Osteoblast (primary cell): ENCODE measurements at regions not wholly inside any gene's neighbourhood (a gene's known extent, or its start where the extent isn't known, plus 50 kb on each side); places are given as distances from the start of the nearest gene placed in this dataset.

Source experiments
- DNase-seq: peaks from one replicate; pipeline ENCODE4 v3.0.0; 2011; ENCODE audit warnings: low spot score, mixed read lengths; ENCODE audit not compliant: insufficient read length; ENCODE audit errors: missing footprints
- H2AFZ ChIP-seq: 2 replicates; pipeline ENCODE4 v1.6.0; 2011; ENCODE audit warnings: mild to moderate bottlenecking, low read length
- H3K27ac ChIP-seq: 2 replicates; pipeline ENCODE4 v1.5.1; 2011; ENCODE audit warnings: mild to moderate bottlenecking, low read depth, low read length, moderate library complexity
- H3K27me3 ChIP-seq: 2 replicates; pipeline ENCODE4 v1.6.0; 2012; ENCODE audit warnings: mild to moderate bottlenecking, control low read depth, inconsistent platforms, low read length, moderate library complexity; ENCODE audit not compliant: insufficient read depth
- H3K36me3 ChIP-seq: 2 replicates; pipeline ENCODE4 v1.5.1; 2011; ENCODE audit warnings: mild to moderate bottlenecking, low read length, control low read depth, moderate library complexity; ENCODE audit not compliant: insufficient read depth
- H3K4me1 ChIP-seq: 2 replicates; pipeline ENCODE4 v1.5.1; 2011; ENCODE audit warnings: mild to moderate bottlenecking, low read length, control low read depth, moderate library complexity; ENCODE audit not compliant: insufficient read depth
- H3K4me2 ChIP-seq: 2 replicates; pipeline ENCODE4 v1.6.0; 2011; ENCODE audit warnings: mild to moderate bottlenecking, low read length; ENCODE audit not compliant: insufficient read depth
- H3K4me3 ChIP-seq: fragments of 200-600 bp; sonication (generic); 3 replicates; pipeline ENCODE4 v1.5.1; 2012; ENCODE audit warnings: mild to moderate bottlenecking, low read length, inconsistent platforms; ENCODE audit not compliant: insufficient read depth
- H3K79me2 ChIP-seq: 2 replicates; pipeline ENCODE4 v1.6.0; 2012; ENCODE audit warnings: mild to moderate bottlenecking, low read length, control low read depth, inconsistent platforms; ENCODE audit not compliant: insufficient read depth
- H3K9me3 ChIP-seq: 2 replicates; pipeline ENCODE4 v1.5.1; 2011; ENCODE audit warnings: low read depth, low read length, control low read depth
- H4K20me1 ChIP-seq: 2 replicates; pipeline ENCODE4 v1.6.0; 2012; ENCODE audit warnings: mild to moderate bottlenecking, low read length, control low read depth; ENCODE audit not compliant: insufficient read depth
- TF ChIP-seq, protein P1 (sequence below): IDR thresholded peaks from 2 replicates; pipeline ENCODE4 v1.5.1; 2011; ENCODE audit warnings: mild to moderate bottlenecking, low read depth, low read length, moderate library complexity; ENCODE audit errors: extremely low read depth

DNA sequence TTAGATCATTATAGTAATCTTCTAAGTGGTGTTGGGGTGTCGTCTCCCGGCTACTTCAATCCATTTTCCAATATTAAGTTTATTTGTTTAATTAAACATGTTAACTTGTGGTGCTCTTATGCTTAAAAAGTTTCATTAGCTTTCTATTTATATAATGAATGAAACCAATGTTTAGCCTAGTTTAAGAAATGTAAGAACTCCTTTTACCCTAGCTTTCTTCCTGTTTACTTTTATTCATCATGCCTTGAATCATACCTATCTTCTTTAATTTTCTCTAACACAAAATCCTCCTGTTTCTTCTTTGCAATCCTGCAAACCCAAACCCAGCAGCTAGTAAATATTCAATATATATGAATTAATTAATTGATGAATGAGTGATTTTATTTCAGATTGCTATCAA is 1276.7 kb upstream of the PIK3C3 start:
- H3K27ac ChIP-seq: no peak overlapping the region
- H3K4me1 ChIP-seq: no peaks in the 10 kb centered on the region
- H3K4me2 ChIP-seq: no peak overlapping the region
- TF ChIP-seq, protein P1, sequence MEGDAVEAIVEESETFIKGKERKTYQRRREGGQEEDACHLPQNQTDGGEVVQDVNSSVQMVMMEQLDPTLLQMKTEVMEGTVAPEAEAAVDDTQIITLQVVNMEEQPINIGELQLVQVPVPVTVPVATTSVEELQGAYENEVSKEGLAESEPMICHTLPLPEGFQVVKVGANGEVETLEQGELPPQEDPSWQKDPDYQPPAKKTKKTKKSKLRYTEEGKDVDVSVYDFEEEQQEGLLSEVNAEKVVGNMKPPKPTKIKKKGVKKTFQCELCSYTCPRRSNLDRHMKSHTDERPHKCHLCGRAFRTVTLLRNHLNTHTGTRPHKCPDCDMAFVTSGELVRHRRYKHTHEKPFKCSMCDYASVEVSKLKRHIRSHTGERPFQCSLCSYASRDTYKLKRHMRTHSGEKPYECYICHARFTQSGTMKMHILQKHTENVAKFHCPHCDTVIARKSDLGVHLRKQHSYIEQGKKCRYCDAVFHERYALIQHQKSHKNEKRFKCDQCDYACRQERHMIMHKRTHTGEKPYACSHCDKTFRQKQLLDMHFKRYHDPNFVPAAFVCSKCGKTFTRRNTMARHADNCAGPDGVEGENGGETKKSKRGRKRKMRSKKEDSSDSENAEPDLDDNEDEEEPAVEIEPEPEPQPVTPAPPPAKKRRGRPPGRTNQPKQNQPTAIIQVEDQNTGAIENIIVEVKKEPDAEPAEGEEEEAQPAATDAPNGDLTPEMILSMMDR: no peak
- H2AFZ ChIP-seq: no peak overlapping the region
- no peaks in the 10 kb centered on the region for H3K79me2 ChIP-seq
- no peaks in the 10 kb centered on the region for H4K20me1 ChIP-seq
- no peaks in the 10 kb centered on the region for H3K27me3 ChIP-seq
- DNase-seq: no peak
- no peaks in the 10 kb centered on the region for H3K36me3 ChIP-seq
- no peaks in the 10 kb centered on the region for H3K9me3 ChIP-seq
- no peak overlapping the region for H3K4me3 ChIP-seq

DNA sequence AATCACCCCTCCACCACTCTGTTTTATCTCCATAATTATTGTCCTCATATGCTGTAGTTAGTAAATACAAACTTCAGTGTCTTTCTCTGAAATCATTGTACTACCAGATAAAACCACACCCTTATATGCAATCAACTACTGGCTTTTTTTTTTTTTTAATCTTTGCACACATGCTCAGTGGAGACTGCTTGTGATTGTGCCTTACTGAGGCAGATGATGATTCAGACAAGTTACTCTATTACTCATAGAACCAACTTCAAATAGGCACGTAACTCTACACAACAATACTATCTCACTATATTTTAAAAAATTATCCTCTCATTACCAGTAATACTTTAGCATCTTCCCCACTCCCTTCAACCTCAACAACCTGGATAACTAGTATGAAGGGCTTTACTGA is 1278.4 kb upstream of the PIK3C3 start:
- H3K4me2 ChIP-seq: no peak overlapping the region
- peaks cover 2% of the 10 kb centered on the region for H3K9me3 ChIP-seq
- H3K27me3 ChIP-seq: no peaks in the 10 kb centered on the region
- no peak for DNase-seq
- H3K27ac ChIP-seq: no peak overlapping the region
- no peak overlapping the region for H3K4me3 ChIP-seq
- no peaks in the 10 kb centered on the region for H3K36me3 ChIP-seq
- no peaks in the 10 kb centered on the region for H3K79me2 ChIP-seq
- H4K20me1 ChIP-seq: no peaks in the 10 kb centered on the region
- TF ChIP-seq, protein P1: no peak
- no peak overlapping the region for H2AFZ ChIP-seq
- no peaks in the 10 kb centered on the region for H3K4me1 ChIP-seq

DNA sequence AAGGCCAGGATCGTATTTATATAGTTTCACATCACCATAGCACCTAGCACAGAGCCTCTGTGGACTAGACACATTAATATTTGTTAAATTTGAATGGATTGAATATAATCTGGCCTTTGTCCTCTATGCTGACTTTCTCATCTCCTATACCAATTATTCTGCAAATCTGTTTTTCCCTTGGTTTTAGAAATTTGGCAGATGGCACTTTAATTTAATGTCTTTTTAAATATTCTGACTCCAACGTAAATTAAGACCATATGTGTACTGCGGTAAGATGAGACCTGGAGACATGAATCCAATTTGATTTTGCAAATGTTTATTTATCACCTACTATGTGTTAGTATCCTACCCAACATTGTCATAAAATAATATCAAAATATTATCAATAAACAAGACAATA is 1281.9 kb upstream of the PIK3C3 start:
- TF ChIP-seq, protein P1: no peak
- DNase-seq: no peak
- no peak overlapping the region for H3K4me2 ChIP-seq
- no peaks in the 10 kb centered on the region for H3K27me3 ChIP-seq
- H3K79me2 ChIP-seq: no peaks in the 10 kb centered on the region
- H2AFZ ChIP-seq: no peak overlapping the region
- no peak overlapping the region for H3K27ac ChIP-seq
- H3K9me3 ChIP-seq: peaks cover 2% of the 10 kb centered on the region
- no peaks in the 10 kb centered on the region for H3K36me3 ChIP-seq
- no peaks in the 10 kb centered on the region for H4K20me1 ChIP-seq
- no peak overlapping the region for H3K4me3 ChIP-seq
- no peaks in the 10 kb centered on the region for H3K4me1 ChIP-seq

DNA sequence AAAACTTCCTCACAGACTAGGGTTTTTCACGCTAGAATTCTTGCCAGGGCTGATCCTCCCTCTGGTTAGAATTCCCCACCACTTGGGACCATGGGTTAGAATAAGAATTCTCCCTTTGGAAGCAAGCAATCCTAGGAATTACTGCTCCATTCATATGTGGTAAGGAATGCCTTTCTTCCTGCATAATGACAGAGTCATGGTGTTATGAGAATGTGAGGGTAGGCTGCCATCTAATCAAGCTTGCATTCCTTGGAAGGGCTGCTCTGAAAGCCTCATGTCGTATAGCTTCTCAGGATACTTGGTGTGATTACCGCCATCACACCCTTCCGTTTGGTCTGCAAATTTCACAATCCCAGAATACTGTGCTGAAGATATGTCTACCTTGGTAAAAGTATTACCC is 1282.4 kb upstream of the PIK3C3 start:
- no peaks in the 10 kb centered on the region for H3K36me3 ChIP-seq
- no peaks in the 10 kb centered on the region for H4K20me1 ChIP-seq
- no peak overlapping the region for H3K4me2 ChIP-seq
- no peaks in the 10 kb centered on the region for H3K4me1 ChIP-seq
- H3K4me3 ChIP-seq: no peak overlapping the region
- no peaks in the 10 kb centered on the region for H3K79me2 ChIP-seq
- DNase-seq: no peak
- TF ChIP-seq, protein P1: no peak
- H3K27ac ChIP-seq: no peak overlapping the region
- H2AFZ ChIP-seq: no peak overlapping the region
- no peaks in the 10 kb centered on the region for H3K27me3 ChIP-seq
- H3K9me3 ChIP-seq: peaks cover 2% of the 10 kb centered on the region
